HEK293 (cell line): ENCODE measurements at regions not wholly inside any gene's neighbourhood (a gene's known extent, or its start where the extent isn't known, plus 50 kb on each side); places are given as distances from the start of the nearest gene placed in this dataset.

Experiments
- CTCF ChIP-seq: fragments of 450-650 bp; formaldehyde crosslinking; IDR thresholded peaks from 2 replicates; pipeline ENCODE4 v1.5.1; 2016; ENCODE audit warnings: missing biosample characterization, missing genetic modification characterization
- REPIN1 ChIP-seq: fragments of 450-650 bp; formaldehyde crosslinking; IDR thresholded peaks from 2 replicates; pipeline ENCODE4 v1.5.1; 2017; ENCODE audit warnings: missing biosample characterization, missing genetic modification characterization, low read depth
- SETDB1 ChIP-seq: IDR thresholded peaks from one replicate; pipeline ENCODE4 v1.6.1; 2017; ENCODE audit warnings: mild to moderate bottlenecking, low read length, moderate library complexity, mixed read lengths; ENCODE audit not compliant: insufficient read length
- ZNF580 ChIP-seq: fragments of 450-650 bp; formaldehyde crosslinking; IDR thresholded peaks from 2 replicates; pipeline ENCODE4 v1.5.1; 2016; ENCODE audit warnings: missing biosample characterization, missing genetic modification characterization
- ZNF747 ChIP-seq: fragments of 450-650 bp; formaldehyde crosslinking; IDR thresholded peaks from 2 replicates; pipeline ENCODE4 v1.5.1; 2016; ENCODE audit warnings: missing biosample characterization, missing genetic modification characterization
- ZSCAN16 ChIP-seq: fragments of 450-650 bp; formaldehyde crosslinking; IDR thresholded peaks from 2 replicates; pipeline ENCODE4 v1.5.1; 2016; ENCODE audit warnings: missing biosample characterization, missing genetic modification characterization
- ZSCAN30 ChIP-seq: fragments of 450-650 bp; IDR thresholded peaks from 2 replicates; pipeline ENCODE4 v1.5.1; 2018; ENCODE audit warnings: missing biosample characterization, mild to moderate bottlenecking, missing genetic modification characterization, moderate library complexity
- TF ChIP-seq, protein P1 (sequence below): fragments of 450-650 bp; formaldehyde crosslinking; optimal IDR thresholded peaks from 2 replicates; pipeline ENCODE3; 2016; ENCODE audit warnings: missing biosample characterization, mild to moderate bottlenecking, missing genetic modification characterization

DNA sequence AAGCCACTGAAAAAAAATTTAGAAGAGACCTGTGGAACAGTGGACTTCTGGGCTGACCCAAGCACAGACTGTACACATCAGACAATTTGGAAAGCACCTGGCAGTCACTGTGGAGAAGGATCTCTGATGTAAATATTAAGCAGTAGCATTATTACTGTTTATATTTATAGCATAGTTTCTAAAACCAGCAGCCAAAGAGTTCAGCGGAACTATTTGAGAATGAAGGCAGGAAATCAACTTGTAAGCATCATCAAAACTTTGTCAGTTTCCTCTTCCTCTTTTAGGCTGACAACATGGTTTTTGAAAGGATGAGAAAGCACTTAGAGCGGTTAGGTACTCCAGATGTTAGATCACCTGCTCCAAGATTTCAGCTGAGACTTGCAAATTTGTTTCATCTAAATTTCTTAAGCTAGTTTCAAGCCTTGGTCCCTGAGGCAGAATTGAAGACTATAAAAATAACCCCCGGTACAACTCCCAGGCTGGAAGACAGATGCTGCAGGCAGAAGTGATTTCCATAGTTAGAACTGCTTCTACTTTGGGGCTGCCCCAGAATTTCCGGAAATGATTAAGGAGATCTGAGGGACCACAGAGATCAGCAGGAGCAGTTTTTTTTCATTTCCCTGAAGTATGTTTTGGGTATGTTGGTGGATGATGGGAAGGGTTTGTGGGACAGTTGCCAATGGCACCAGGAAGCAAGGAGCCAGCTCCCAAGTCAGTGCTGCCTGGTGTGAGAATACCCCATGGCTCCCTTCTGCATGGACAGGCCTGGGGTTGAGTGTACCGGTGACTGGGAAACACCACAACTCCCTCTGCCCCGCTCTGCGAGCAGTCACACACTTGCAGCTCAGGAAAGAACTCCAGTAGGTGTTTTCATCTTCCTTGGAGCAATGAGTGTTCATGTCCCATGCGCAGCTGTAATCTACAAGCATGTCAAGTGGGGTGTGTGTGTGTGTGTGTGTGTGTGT is 354.5 kb downstream of the NUAK1 start:
- no peak for TF ChIP-seq ZSCAN16 (tag by site-specific recombination)
- TF ChIP-seq ZNF580 (tag by site-specific recombination), result no peak
- TF ChIP-seq ZNF747 (tag by site-specific recombination), result no peak
- TF ChIP-seq CTCF, result no peak
- TF ChIP-seq, protein P1, sequence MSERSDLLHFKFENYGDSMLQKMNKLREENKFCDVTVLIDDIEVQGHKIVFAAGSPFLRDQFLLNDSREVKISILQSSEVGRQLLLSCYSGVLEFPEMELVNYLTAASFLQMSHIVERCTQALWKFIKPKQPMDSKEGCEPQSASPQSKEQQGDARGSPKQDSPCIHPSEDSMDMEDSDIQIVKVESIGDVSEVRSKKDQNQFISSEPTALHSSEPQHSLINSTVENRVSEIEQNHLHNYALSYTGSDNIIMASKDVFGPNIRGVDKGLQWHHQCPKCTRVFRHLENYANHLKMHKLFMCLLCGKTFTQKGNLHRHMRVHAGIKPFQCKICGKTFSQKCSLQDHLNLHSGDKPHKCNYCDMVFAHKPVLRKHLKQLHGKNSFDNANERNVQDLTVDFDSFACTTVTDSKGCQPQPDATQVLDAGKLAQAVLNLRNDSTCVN, result no peak
- TF ChIP-seq REPIN1 (tag by site-specific recombination), result no peak
- no peak for TF ChIP-seq ZSCAN30 (tag by site-specific recombination)
- no peak for TF ChIP-seq SETDB1
